ENCODE measurements at regions not wholly inside any gene's neighbourhood (a gene's known extent, or its start where the extent isn't known, plus 50 kb on each side); places are given as distances from the start of the nearest gene placed in this dataset.
A peak's percentile ranks its signal among the peaks of the same experiment; 100 is the strongest.

GRCh38 chr5:67516948-67517565, 320.5 kb upstream of the CD180 start:
- Histone ChIP-seq H4K5ac (ENCODE audit: insufficient read length, low read depth, low read length) (no peak overlapping the region), H3K4me1 (ENCODE audit: insufficient read depth, low read length) (no peaks in the 10 kb centered on the region), H3T11ph (ENCODE audit: low read length) (no peak overlapping the region), H3K27me3 (ENCODE audit: insufficient read depth, low read length) (no peaks in the 10 kb centered on the region), H3K56ac (ENCODE audit: insufficient read length, low read depth, low read length) (no peak overlapping the region), H3K23ac (ENCODE audit: insufficient read length, low read depth, low read length) (no peak overlapping the region), H3K4me2 (ENCODE audit: insufficient read depth, insufficient read length, low read length) (no peak overlapping the region), H3K9me3 (ENCODE audit: control insufficient read depth, low read depth, low read length) (no peaks in the 10 kb centered on the region), H3K27ac (ENCODE audit: insufficient read length, low read depth, low read length) (no peak overlapping the region), H2BK12ac (ENCODE audit: insufficient read length, low read depth, low read length) (no peak overlapping the region), H2AK5ac (ENCODE audit: insufficient read length, low read length) (no peak overlapping the region), H4K91ac (ENCODE audit: insufficient read length, low read depth, low read length) (no peak overlapping the region), H3K9ac (ENCODE audit: extremely low read depth, insufficient read length, low read length) (no peak overlapping the region), H3K23me2 (ENCODE audit: insufficient read length, low read depth, low read length, poor library complexity, severe bottlenecking) (no peaks in the 10 kb centered on the region), H2BK5ac (ENCODE audit: insufficient read length, low read length) (no peak overlapping the region), H2BK20ac (ENCODE audit: low read depth, low read length, poor library complexity, severe bottlenecking) (no peak overlapping the region), H3K79me2 (ENCODE audit: insufficient read depth, low read length) (no peaks in the 10 kb centered on the region), H3K14ac (ENCODE audit: insufficient read depth, low read length) (no peak overlapping the region), H4K20me1 (ENCODE audit: control insufficient read depth, insufficient read depth, insufficient read length) (no peaks in the 10 kb centered on the region), H4K8ac (replicated peaks; ENCODE audit: insufficient read length, low read depth, low read length) (no peak overlapping the region), H3K18ac (ENCODE audit: insufficient read length, low read depth, low read length) (no peak overlapping the region), H2BK15ac (ENCODE audit: low read depth, low read length) (no peak overlapping the region), H3K4ac (ENCODE audit: low read depth, low read length) (no peak overlapping the region), H2AFZ (ENCODE audit: low read length) (no peak overlapping the region), H2BK120ac (ENCODE audit: low read depth, low read length, poor library complexity, severe bottlenecking) (no peak overlapping the region), H3K79me1 (ENCODE audit: insufficient read depth, low read depth, low read length, poor library complexity, severe bottlenecking) (no peaks in the 10 kb centered on the region)
- no peak for TF ChIP-seq CTCF (conservative IDR thresholded peaks at IDR 0.05)
- no CpG with 5 or more reads among the region's 6 CpGs for WGBS (ENCODE audit: extremely low coverage, insufficient read length, low lambda C conversion rate)
- H3K4me3 Mint-ChIP-seq = no peak overlapping the region
- DNase-seq = no peak
- no peaks in the 10 kb centered on the region for H3K27me3 Mint-ChIP-seq (ENCODE audit: low read depth)
- peak overlapping the region in 1 of 3 experiments; percentile 20; a peak in 1 of 7 replicates for H3K27ac Mint-ChIP-seq
- no peaks in the 10 kb centered on the region for H3K9me3 Mint-ChIP-seq
- no peaks in the 10 kb centered on the region for H3K36me3 Mint-ChIP-seq (ENCODE audit: insufficient read depth in 1 of 3, low read depth in 3 of 3)
- 0 out of 4 replicates have a peak, but pooled peaks cover 0 to 2% of the 10 kb centered on the region in 2 experiments for H3K4me1 Mint-ChIP-seq
